WI38 (cell line): ENCODE measurements at regions not wholly inside any gene's neighbourhood (a gene's known extent, or its start where the extent isn't known, plus 50 kb on each side); places are given as distances from the start of the nearest gene placed in this dataset.

Experiments
- H3K4me3 ChIP-seq: 2 replicates; pipeline ENCODE4 v1.5.1; 2011; ENCODE audit warnings: low read depth, mild to moderate bottlenecking, control low read depth, low read length
- TF ChIP-seq, protein P1 (sequence below): IDR thresholded peaks from 2 replicates; pipeline ENCODE4 v1.5.1; 2012; ENCODE audit warnings: low read depth, mild to moderate bottlenecking, control low read depth, low read length

DNA sequence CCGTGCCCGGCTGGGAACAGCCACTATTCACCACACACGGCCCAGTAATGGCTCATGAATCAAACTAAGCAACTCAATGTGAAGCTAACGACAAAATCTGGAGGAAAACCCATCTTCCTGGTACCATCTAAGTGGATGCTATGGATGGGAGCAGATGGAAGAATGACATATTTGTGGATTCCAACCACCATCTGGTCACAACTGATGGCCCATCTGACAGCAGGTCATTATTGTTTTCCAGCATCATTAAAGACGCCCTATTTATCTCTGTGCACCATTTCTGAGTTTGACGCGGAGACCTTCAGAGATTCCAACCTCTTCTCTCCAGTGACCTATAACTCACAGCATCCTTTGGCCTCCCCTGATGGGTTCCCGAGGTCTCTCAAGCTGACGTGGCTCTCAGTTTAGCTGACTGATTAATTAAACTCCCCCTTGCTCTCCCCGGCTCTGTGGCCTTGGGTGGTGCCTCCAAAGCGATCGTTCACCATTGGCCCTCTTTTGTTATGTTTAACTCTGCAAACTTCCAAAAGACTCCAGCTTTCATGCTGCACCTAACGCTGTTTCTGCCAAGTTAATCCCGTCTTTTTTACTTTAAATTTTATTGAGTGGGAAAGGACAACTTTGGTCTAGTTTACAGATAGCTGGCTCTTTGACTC is 1514.4 kb downstream of the BRD1 start:
- no peak overlapping the region for H3K4me3 ChIP-seq
- TF ChIP-seq, protein P1, sequence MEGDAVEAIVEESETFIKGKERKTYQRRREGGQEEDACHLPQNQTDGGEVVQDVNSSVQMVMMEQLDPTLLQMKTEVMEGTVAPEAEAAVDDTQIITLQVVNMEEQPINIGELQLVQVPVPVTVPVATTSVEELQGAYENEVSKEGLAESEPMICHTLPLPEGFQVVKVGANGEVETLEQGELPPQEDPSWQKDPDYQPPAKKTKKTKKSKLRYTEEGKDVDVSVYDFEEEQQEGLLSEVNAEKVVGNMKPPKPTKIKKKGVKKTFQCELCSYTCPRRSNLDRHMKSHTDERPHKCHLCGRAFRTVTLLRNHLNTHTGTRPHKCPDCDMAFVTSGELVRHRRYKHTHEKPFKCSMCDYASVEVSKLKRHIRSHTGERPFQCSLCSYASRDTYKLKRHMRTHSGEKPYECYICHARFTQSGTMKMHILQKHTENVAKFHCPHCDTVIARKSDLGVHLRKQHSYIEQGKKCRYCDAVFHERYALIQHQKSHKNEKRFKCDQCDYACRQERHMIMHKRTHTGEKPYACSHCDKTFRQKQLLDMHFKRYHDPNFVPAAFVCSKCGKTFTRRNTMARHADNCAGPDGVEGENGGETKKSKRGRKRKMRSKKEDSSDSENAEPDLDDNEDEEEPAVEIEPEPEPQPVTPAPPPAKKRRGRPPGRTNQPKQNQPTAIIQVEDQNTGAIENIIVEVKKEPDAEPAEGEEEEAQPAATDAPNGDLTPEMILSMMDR: no peak

DNA sequence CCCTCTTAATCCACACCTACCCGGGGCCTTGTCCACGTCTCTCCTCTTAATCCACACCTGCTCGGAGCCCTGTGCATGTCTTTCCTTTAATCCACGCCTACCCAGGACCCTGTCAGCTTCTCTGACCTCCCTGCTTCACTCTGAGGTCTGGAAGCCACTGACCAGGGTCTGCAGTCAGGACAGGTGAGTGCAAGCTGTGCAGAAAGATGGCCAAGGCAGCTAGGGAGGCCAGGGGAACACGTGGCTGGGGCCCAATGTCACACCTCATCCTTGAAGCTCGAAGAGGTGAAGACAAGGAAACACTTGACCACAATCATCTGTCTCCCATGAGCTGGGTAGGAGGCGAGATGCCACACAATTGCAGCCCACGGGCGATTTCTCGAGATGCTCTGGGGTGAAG is 1516.9 kb downstream of the BRD1 start:
- TF ChIP-seq, protein P1: no peak
- no peak overlapping the region for H3K4me3 ChIP-seq

DNA sequence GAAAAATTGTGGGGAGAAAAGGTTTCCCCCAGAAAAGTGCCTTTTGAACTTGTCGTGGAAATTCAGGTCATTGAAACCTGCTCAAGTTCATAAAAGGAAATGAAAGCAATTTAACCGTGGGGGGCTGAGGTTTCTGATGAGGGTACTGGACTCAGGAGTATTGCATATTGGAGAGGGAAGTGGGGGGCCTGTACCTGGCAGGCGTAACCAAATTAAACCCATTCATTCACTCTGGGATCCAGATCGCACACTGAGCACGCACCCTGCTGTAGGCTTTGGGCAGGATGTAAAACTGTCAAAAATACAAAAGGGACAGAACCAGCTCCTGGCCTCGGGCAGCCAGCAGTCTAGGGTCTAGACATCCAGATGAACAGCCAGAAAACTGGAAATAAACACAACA is 1517.4 kb downstream of the BRD1 start:
- TF ChIP-seq, protein P1: no peak
- H3K4me3 ChIP-seq: no peak overlapping the region

DNA sequence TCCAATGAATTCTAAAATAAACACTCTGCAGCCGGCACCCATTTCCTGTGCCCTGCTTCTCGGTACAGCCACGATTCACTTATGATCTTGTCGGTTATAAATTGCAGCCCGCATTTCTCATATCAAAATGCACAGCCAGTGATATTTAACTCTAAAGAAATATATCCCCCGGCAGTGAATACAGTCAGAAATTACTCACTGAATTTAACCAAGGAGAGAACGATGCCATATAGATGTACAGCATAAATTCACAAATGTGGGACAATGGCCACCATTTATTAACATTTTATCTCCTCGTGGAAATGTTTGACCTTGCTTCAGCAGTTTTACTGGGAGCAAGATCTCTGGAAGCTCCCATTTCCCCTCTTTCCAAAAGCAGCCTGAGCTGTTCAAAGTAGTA is 1517.8 kb downstream of the BRD1 start:
- H3K4me3 ChIP-seq: no peak overlapping the region
- TF ChIP-seq, protein P1: no peak

DNA sequence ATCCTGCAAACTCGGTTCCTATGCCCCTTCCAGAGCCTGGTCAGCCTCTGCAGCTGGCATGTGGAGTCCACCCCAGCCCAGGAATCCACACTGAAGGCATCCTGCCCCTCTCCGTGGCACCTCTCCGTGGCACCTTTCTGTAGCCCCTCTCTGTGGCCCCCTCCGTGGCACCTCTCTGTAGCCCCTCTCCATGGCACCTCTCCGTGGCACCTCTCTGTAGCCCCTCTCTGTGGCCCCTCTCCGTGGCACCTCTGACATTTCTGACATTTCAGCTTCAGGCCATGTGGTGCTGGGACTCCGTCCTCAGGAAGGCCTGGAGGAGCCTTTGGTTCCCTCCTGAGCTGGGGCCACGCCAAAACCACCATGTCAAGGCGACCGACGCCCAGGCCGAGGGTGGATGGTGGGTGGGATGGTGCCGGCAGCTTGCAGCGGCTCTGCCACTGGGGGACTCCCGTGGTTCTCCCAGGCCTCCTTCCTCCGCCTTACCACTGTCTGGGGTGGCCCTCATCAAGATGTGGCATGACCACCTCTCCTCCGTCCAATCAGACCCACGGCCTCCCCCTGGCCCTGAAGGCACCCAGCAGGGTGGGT is 1518.5 kb downstream of the BRD1 start:
- no peak overlapping the region for H3K4me3 ChIP-seq
- TF ChIP-seq, protein P1: no peak

DNA sequence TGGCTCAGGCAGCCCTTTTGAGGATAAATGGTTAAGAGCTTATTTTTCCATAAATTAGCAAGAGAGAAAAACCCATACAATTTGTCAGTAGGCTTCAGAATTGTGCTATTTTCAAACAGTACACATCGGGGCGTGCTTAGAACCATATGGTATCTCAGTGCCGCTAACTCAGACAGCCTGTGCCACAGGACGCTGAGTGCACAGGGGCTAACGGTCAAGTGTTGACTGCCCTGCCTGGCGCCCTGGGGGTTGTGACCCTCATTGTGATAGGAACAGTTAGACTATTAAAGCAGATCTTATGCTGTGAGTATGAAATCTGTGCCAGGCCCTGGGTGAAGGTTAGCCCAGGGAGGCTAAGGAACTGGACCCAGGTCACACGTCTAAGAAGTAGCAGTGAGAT is 1519.7 kb downstream of the BRD1 start:
- H3K4me3 ChIP-seq: no peak overlapping the region
- TF ChIP-seq, protein P1: no peak

DNA sequence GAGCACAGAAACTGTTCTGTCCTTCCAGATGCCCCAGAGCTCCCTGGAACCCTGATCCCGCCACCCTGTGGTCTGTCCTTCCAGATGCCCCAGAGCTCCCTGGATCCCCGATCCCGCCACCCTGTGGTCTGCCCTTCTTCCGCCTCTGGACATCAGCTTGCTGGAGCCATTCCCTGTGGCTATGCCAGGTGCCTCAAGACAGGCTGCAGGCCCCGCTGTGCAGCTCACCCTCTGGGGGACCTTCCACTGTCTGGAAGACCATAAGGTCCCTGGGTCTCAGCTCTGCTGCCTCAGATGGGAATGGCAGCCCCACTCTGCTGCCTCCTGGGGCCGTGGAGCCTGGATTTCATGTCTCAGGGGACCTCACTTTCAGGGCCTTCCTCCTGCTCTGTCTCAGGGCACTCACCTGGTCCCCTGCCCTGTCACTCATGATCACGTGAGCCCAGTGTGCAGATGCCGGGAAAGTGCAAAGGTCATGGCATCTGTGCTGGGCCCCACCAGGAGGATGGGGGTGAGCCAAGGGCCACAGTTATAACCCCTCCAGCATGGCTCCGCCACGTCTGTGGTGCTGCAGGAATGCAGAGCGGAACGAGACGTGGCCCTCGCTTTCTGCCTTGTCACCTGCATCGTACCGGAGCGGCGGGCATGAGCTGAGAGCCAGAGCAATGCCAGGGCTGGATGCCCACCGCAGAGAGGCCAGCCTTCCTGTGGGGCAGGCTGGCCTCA is 1520.7 kb downstream of the BRD1 start:
- no peak overlapping the region for H3K4me3 ChIP-seq
- TF ChIP-seq, protein P1: no peak
